Endothelial cell of umbilical vein (primary cell): ENCODE measurements at regions not wholly inside any gene's neighbourhood (a gene's known extent, or its start where the extent isn't known, plus 50 kb on each side); places are given as distances from the start of the nearest gene placed in this dataset.

Experiments used
- CTCF ChIP-seq, 2 donors: IDR thresholded peaks; 1 replicate in 1 of 2; 2 replicates in 1 of 2; pipeline ENCODE4 v1.5.1; 2011; ENCODE audit warnings: low read length in 2 of 2, mild to moderate bottlenecking in 2 of 2, moderate library complexity in 2 of 2, control low read depth in 1 of 2, inconsistent platforms in 1 of 2, low read depth in 1 of 2; ENCODE audit not compliant: insufficient read depth in 1 of 2; ENCODE audit errors: extremely low read depth in 1 of 2
- MYC ChIP-seq: IDR thresholded peaks from one replicate; pipeline ENCODE4 v1.6.1; 2011; ENCODE audit warnings: mild to moderate bottlenecking, low read depth, low read length
- POLR2A ChIP-seq: IDR thresholded peaks from 2 replicates; pipeline ENCODE4 v1.6.1; 2012; ENCODE audit warnings: low read depth, mild to moderate bottlenecking, control low read depth, low read length
- TF ChIP-seq, protein P1 (sequence below): IDR thresholded peaks from 2 replicates; pipeline ENCODE4 v1.6.1; 2011; ENCODE audit not compliant: insufficient read depth, insufficient read length

- TF ChIP-seq, protein P1, sequence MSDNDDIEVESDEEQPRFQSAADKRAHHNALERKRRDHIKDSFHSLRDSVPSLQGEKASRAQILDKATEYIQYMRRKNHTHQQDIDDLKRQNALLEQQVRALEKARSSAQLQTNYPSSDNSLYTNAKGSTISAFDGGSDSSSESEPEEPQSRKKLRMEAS = no peak
- TF ChIP-seq CTCF (IDR thresholded peaks at IDR 0.05; ENCODE audit: extremely low read depth in 1 of 2, insufficient read depth in 1 of 2, low read depth in 1 of 2, low read length in 2 of 2) (no peak), POLR2A (no peak), MYC (no peak)
Measured at GRCh38 chr14:38789805-38790204, 313.2 kb downstream of the SEC23A start.
